ENCODE measurements at regions not wholly inside any gene's neighbourhood (a gene's known extent, or its start where the extent isn't known, plus 50 kb on each side); places are given as distances from the start of the nearest gene placed in this dataset.

DNA sequence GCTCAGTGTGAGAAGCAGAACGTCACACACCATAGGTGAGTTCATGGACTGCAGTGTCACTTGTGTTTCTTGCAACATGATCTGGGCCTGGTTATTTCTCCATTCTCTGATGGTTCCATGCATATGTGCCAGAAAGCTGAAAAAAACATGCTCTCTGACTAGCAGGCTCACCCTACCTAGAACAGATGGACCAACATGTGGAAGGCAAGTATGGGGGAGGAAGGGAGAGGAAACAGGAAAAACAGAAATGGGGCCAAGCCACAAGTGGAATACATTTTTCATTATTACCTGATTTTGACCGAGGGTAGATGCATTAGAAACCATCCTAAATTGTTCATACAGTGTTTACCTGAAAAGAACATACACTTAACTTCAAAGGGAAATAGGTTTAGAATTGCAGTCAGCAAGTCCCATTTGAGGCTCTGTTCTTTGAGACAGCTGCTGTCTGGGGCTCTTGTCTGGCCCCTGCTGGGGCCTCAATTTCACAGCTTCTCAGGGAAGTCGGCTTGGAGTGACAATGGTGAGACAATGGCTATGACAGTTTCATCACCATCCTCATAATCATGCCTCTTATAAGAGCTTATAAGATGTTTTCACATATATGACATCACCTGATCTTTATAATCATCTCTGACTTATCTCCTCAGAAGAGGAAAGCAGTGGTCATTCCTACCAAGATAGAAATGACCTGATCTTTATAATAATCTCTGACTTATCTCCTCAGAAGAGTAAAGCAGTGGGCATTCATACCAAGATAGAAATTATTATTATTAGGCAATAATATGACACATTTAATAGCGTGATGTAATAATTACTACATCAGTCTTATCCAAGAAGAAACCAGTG, 327.3 kb downstream of the SIPA1L2 start:
- no peak overlapping the region for H3K27ac ChIP-seq (replicated peaks in 1 of 4)
- H3K9me3 ChIP-seq, result no peaks in the 10 kb centered on the region
- peaks cover 10 to 20% (median 19%) of the 10 kb centered on the region in 4 donors for H3K4me1 ChIP-seq
- 78% methylated on average over 4 of the region's 4 CpGs for WGBS
- no peak for DNase-seq (ENCODE audit: extremely low spot score)
- H3K36me3 ChIP-seq, result no peaks in the 10 kb centered on the region
- intact Hi-C loops (cut with DNase I), result no loop called here
- no peaks in the 10 kb centered on the region for H3K27me3 ChIP-seq
- H3K4me3 ChIP-seq, result no peak overlapping the region
- TF ChIP-seq CTCF (IDR thresholded peaks at IDR 0.05), result no peak
- no peak for TF ChIP-seq POLR2AphosphoS5 (IDR thresholded peaks at IDR 0.05)
- TF ChIP-seq EP300 (IDR thresholded peaks at IDR 0.05), result no peak
- no peak for TF ChIP-seq POLR2A (IDR thresholded peaks at IDR 0.05; ENCODE audit: low read depth)

- DNase-seq (ENCODE audit: extremely low spot score), result no peak
- TF ChIP-seq POLR2A (IDR thresholded peaks at IDR 0.05; ENCODE audit: low read depth), result no peak
- TF ChIP-seq CTCF (IDR thresholded peaks at IDR 0.05), result no peak
- no peak for TF ChIP-seq EP300 (IDR thresholded peaks at IDR 0.05)
- no peak for TF ChIP-seq POLR2AphosphoS5 (IDR thresholded peaks at IDR 0.05)
- Histone ChIP-seq H3K36me3 (no peaks in the 10 kb centered on the region), H3K4me3 (no peak overlapping the region), H3K27ac (replicated peaks in 1 of 4) (no peak overlapping the region), H3K9me3 (no peaks in the 10 kb centered on the region), H3K27me3 (no peaks in the 10 kb centered on the region), H3K4me1 (peaks cover 5 to 8% (median 6%) of the 10 kb centered on the region in 4 donors)
- WGBS, result 91% methylated on average over 8 of the region's 8 CpGs
- intact Hi-C loops (cut with DNase I), result no loop called here
Observed at GRCh38 chr1:232301246-232301645, 328.7 kb downstream of the SIPA1L2 start.

DNA sequence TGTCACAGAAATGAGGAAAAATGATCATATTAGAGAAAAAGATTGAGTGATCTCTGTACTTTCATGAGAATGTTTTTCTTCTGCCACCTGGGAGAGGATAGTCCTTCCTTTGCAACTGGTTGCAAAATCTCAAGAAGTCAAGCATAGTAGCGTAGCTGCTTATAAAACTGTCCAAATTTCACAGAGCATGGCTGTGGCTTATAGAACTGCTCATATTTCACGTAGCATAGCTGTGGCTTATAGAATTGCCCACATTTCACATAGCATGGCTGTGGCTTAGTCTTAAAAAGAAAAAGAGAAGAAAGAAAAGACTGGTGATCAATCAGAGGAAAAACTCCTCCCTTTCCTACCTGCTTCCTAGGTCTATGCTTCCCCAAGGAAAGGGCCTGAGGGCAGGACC, 329.5 kb downstream of the SIPA1L2 start:
- DNase-seq (ENCODE audit: extremely low spot score), result no peak
- 96% methylated on average over 2 of the region's 2 CpGs for WGBS
- Histone ChIP-seq H3K27ac (replicated peaks in 1 of 4) (no peak overlapping the region), H3K9me3 (no peaks in the 10 kb centered on the region), H3K36me3 (no peaks in the 10 kb centered on the region), H3K27me3 (no peaks in the 10 kb centered on the region), H3K4me3 (no peak overlapping the region), H3K4me1 (peaks cover 0 to under 1% (median 0%) of the 10 kb centered on the region in 4 donors)
- TF ChIP-seq CTCF (IDR thresholded peaks at IDR 0.05) (no peak), POLR2AphosphoS5 (IDR thresholded peaks at IDR 0.05) (no peak), POLR2A (IDR thresholded peaks at IDR 0.05; ENCODE audit: low read depth) (no peak), EP300 (IDR thresholded peaks at IDR 0.05) (no peak)
- intact Hi-C loops (cut with DNase I), result no loop called here

DNA sequence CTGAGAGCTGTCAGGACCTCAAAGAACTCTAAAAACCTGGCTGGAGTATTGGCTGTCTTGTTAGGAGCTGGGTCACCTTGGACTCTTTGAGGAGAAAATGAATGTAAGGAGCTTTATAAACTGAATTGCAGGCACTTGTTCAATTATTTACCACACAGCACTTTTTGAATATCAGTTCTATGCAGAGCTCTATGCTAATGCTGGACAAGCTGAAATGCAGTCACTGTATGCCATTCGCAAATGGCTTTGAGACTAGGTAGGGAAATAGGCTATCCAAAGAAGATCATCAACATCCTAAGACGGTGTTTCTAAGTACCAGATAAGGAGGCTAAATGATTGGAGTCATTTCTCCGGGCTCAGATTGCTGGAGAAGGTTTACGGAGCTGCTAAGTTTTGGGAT, 333.5 kb downstream of the SIPA1L2 start:
- intact Hi-C loops (cut with DNase I), result no loop called here
- no peak for DNase-seq (ENCODE audit: extremely low spot score)
- no peak for TF ChIP-seq POLR2A (IDR thresholded peaks at IDR 0.05; ENCODE audit: low read depth)
- TF ChIP-seq CTCF (IDR thresholded peaks at IDR 0.05), result no peak
- TF ChIP-seq POLR2AphosphoS5 (IDR thresholded peaks at IDR 0.05), result no peak
- TF ChIP-seq EP300 (IDR thresholded peaks at IDR 0.05), result no peak
- 90% methylated on average over 4 of the region's 4 CpGs for WGBS
- Histone ChIP-seq H3K4me1 (peaks cover 0 to 15% (median 13%) of the 10 kb centered on the region in 4 donors), H3K4me3 (no peak overlapping the region), H3K9me3 (no peaks in the 10 kb centered on the region), H3K27me3 (no peaks in the 10 kb centered on the region), H3K36me3 (no peaks in the 10 kb centered on the region), H3K27ac (replicated peaks in 1 of 4) (no peak overlapping the region)

All from esophagus muscularis mucosa (tissue), 4 donors.